GM12878 (cell line): ENCODE measurements at regions not wholly inside any gene's neighbourhood (a gene's known extent, or its start where the extent isn't known, plus 50 kb on each side); places are given as distances from the start of the nearest gene placed in this dataset.

ENCODE experiments used
- ATAC-seq: fragments of 200-7000 bp; cut with Tn5 transposase; 3 replicates; pipeline ENCODE4 v1.9.1; 2020; ENCODE audit warnings: mild to moderate bottlenecking, moderate library complexity
- BruUV-seq: library from RNA; stranded (reverse); fragments of 400-500 nt; replicated peaks from 2 replicates; lab custom pipeline; 2021; lab: Mats Ljungman, UMichigan
- CTCF ChIA-PET: fragments of 300-600 bp; sonication (Branson Sonifier 250); formaldehyde crosslinking; extraction: SDS; loops from one replicate; lab custom pipeline; 2021; ENCODE audit warnings: inconsistent platforms; lab: Yijun Ruan, JAX
- POLR2A ChIA-PET: fragments of 350-600 bp; formaldehyde crosslinking; extraction: SDS; loops from one replicate; lab custom pipeline; 2021; ENCODE audit warnings: inconsistent platforms; lab: Charles Lee
- RAD21 ChIA-PET: fragments of 300-600 bp; sonication (Branson Sonifier 250); formaldehyde crosslinking; loops from one replicate; lab custom pipeline; 2023; ENCODE audit warnings: antibody characterized with exemption; ENCODE audit not compliant: unreplicated experiment; lab: Charles Lee
- SMC1A ChIA-PET: fragments of 300-600 bp; sonication (Branson Sonifier 250); formaldehyde crosslinking; loops from one replicate; lab custom pipeline; 2023; ENCODE audit not compliant: unreplicated experiment, uncharacterized antibody; lab: Charles Lee
- DNase-seq: peaks from one replicate; pipeline ENCODE4 v3.0.0-alpha.2; 2011; ENCODE audit warnings: low read depth, low spot score
- FAIRE-seq: peaks from 3 replicates; lab custom pipeline; 2011; peaks lifted over from hg19 to GRCh38; lab: Jason Lieb, UNC
- H2AFZ ChIP-seq: 2 replicates; pipeline ENCODE4 v1.6.0; 2011; ENCODE audit warnings: low read depth, low read length, control low read depth; ENCODE audit not compliant: control insufficient read depth
- H3K27ac ChIP-seq: 2 replicates; pipeline ENCODE4 v1.5.1; 2011; ENCODE audit warnings: control low read depth; ENCODE audit not compliant: control insufficient read depth, insufficient read depth
- H3K27me3 ChIP-seq, 2 experiments: replicated peaks in 1 of 2; 2 replicates each; pipeline versions ENCODE4 v1.6.0 to v1.6.1; 2011; ENCODE audit warnings: low read length in 1 of 2; ENCODE audit not compliant: control insufficient read depth in 2 of 2, insufficient read depth in 2 of 2
- H3K36me3 ChIP-seq, 2 experiments: 2 replicates each; pipeline ENCODE4 v1.5.1; 2011; ENCODE audit warnings: low read length in 1 of 2; ENCODE audit not compliant: control insufficient read depth in 2 of 2, insufficient read depth in 2 of 2
- H3K4me1 ChIP-seq: 2 replicates; pipeline ENCODE4 v1.6.1; 2011; ENCODE audit warnings: mild to moderate bottlenecking, low read length, moderate library complexity, mixed read lengths; ENCODE audit not compliant: control insufficient read depth, insufficient read depth
- H3K4me2 ChIP-seq: 2 replicates; pipeline ENCODE4 v1.6.0; 2011; ENCODE audit warnings: control low read depth; ENCODE audit not compliant: control insufficient read depth, insufficient read depth
- H3K4me3 ChIP-seq: fragments of 200-600 bp; sonication (generic); 2 replicates; pipeline ENCODE4 v1.5.1; 2016
- H3K79me2 ChIP-seq: 2 replicates; pipeline ENCODE4 v1.6.0; 2011; ENCODE audit warnings: low read length; ENCODE audit not compliant: control insufficient read depth, insufficient read depth
- H3K9ac ChIP-seq: 2 replicates; pipeline ENCODE4 v1.8.0; 2011; ENCODE audit warnings: low read length, control low read depth, mixed read lengths; ENCODE audit not compliant: control insufficient read depth, insufficient read depth
- H3K9me3 ChIP-seq: replicated peaks from 3 replicates; pipeline ENCODE4 v1.5.1; 2011; ENCODE audit warnings: mild to moderate bottlenecking, low read length; ENCODE audit not compliant: control insufficient read depth, insufficient read depth
- H4K20me1 ChIP-seq: 2 replicates; pipeline ENCODE4 v1.6.0; 2011; ENCODE audit not compliant: control insufficient read depth, insufficient read depth
- BCLAF1 ChIP-seq: fragments of 450-650 bp; IDR thresholded peaks from 2 replicates; pipeline ENCODE4 v1.6.1; 2017; ENCODE audit warnings: antibody characterized with exemption, mild to moderate bottlenecking, moderate library complexity
- MEF2A ChIP-seq: IDR thresholded peaks from 2 replicates; pipeline ENCODE4 v1.6.1; 2011; ENCODE audit warnings: low read depth, mild to moderate bottlenecking, low read length, moderate library complexity; ENCODE audit not compliant: insufficient read depth
- NFIC ChIP-seq: IDR thresholded peaks from 2 replicates; pipeline ENCODE4 v1.6.1; 2012; ENCODE audit warnings: low read depth, mild to moderate bottlenecking, inconsistent platforms, low read length, moderate library complexity
- PAX5 ChIP-seq: IDR thresholded peaks from 2 replicates; pipeline ENCODE4 v1.6.1; 2011; ENCODE audit warnings: low read depth, low read length, borderline replicate concordance
- PBX3 ChIP-seq: IDR thresholded peaks from 2 replicates; pipeline ENCODE4 v1.6.1; 2011; ENCODE audit warnings: mild to moderate bottlenecking, low read depth, low read length, moderate library complexity; ENCODE audit not compliant: insufficient replicate concordance
- TCF12 ChIP-seq: IDR thresholded peaks from 2 replicates; pipeline ENCODE4 v1.6.1; 2011; ENCODE audit warnings: low read depth, mild to moderate bottlenecking, low read length
- ZNF384 ChIP-seq: IDR thresholded peaks from 2 replicates; pipeline ENCODE4 v1.6.1; 2012; ENCODE audit warnings: low read depth, mild to moderate bottlenecking, low read length, improper control_type of control experiment, borderline replicate concordance
- WGBS: methylation state at CpG from one replicate; pipeline ENCODE4 v1.1.6; 2016; ENCODE audit warnings: low lambda C conversion rate; ENCODE audit not compliant: insufficient replicate concordance, insufficient coverage; ENCODE audit errors: missing lambda C conversion rate; 5-methylcytosine and 5-hydroxymethylcytosine counted together
- in situ Hi-C: fragments of 300-500 bp; cut with MboI; formaldehyde crosslinking; loops from 9 replicates; pipeline ENCODE4 v1.14.3; 2018; ENCODE audit warnings: mixed read lengths
- intact Hi-C: fragments of 100-400 bp; cut with micrococcal nuclease; formaldehyde crosslinking; loops from one replicate; pipeline ENCODE4 v1.14.2; 2022; ENCODE audit not compliant: unreplicated experiment

- no peak for TF ChIP-seq ZNF384
- TF ChIP-seq MEF2A: no peak
- TF ChIP-seq PBX3: no peak
- TF ChIP-seq PAX5: no peak
- no peak for TF ChIP-seq TCF12
These were observed 1338.1 kb downstream of the OLFM4 start (continued) for GRCh38 chr13:54366728-54367127.

GRCh38 chr13:54367639-54368271, 1339.1 kb downstream of the OLFM4 start:
- no peaks in the 10 kb centered on the region for H3K4me1 ChIP-seq
- ChIA-PET POLR2A (no interaction called here), RAD21 (no interaction called here), CTCF (no interaction called here), SMC1A (no interaction called here)
- no peaks in the 10 kb centered on the region for H3K79me2 ChIP-seq
- ATAC-seq (no peak), DNase-seq (no peak), FAIRE-seq (no peak)
- no peaks in the 10 kb centered on the region for H3K27me3 ChIP-seq
- no peaks in the 10 kb centered on the region for H3K9me3 ChIP-seq
- TF ChIP-seq NFIC (no peak), BCLAF1 (no peak)
- H2AFZ ChIP-seq: no peak overlapping the region
- no TSS peak for BruUV-seq
- no peak overlapping the region for H3K9ac ChIP-seq
- no peaks in the 10 kb centered on the region for H3K36me3 ChIP-seq
- no peak overlapping the region for H3K4me3 ChIP-seq
- H3K4me2 ChIP-seq: no peak overlapping the region
- H4K20me1 ChIP-seq: no peaks in the 10 kb centered on the region
- H3K27ac ChIP-seq: no peak overlapping the region
- WGBS: 1% methylated on average over 5 of the region's 5 CpGs
- intact Hi-C loops: no loop called here
- in situ Hi-C loops: no loop called here
